Fibroblast of pulmonary artery (primary cell): ENCODE measurements at regions not wholly inside any gene's neighbourhood (a gene's known extent, or its start where the extent isn't known, plus 50 kb on each side); places are given as distances from the start of the nearest gene placed in this dataset.

Experiments used
- DNase-seq: peaks from one replicate; pipeline ENCODE4 v3.0.0-alpha.2; 2010; ENCODE audit warnings: low read depth
- H3K4me3 ChIP-seq: replicated peaks from 2 replicates; pipeline ENCODE4 v1.5.1; 2011; ENCODE audit warnings: low read depth, mild to moderate bottlenecking, control low read depth, low read length, moderate library complexity
- CTCF ChIP-seq: IDR thresholded peaks from 2 replicates; pipeline ENCODE4 v1.5.1; 2011; ENCODE audit warnings: mild to moderate bottlenecking, control low read depth, low read length, inconsistent platforms; ENCODE audit errors: missing control alignments

DNA sequence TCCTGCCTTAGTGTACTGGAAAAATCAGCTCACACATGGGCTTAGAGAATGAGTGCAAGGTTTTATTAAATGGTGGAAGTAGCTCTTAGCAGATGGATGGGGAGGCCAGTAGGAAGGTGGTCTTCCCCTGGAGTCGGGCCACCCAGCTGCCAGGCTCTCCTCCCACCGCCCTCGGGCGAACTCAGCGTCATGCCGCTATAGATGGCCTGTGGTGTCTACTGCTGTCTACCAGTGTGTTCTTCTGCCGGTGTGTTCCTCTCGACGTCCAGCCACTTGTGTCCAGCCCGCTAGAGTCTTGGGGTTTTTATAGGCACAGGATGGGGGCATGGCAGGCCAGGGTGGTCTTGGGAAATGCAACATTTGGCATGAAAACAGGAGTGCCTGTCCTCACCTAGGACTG is 198.7 kb upstream of the NDST3 start:
- no peak for DNase-seq
- TF ChIP-seq CTCF = no peak
- H3K4me3 ChIP-seq = no peak overlapping the region

DNA sequence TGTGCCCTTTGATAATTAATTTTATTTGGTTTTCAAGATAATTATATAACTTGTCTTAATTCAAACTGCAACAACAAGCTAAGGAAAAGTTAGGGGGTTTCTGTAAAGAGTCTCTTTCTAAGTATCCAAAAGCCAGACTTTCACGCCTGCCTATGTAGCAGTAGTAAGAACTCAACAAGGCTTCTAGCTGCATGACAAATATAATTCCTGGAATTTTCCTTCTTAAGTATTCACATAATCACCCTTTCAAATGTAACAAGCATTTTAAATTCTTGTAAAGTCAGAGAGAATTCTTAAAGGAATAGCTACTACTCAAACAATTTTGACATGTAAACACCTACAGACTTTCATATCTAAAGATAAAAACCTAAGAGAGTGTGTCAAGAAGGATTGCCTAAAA is 189.7 kb upstream of the NDST3 start:
- DNase-seq = no peak
- no peak overlapping the region for H3K4me3 ChIP-seq
- no peak for TF ChIP-seq CTCF

GRCh38 chr4:117845270-117845669 is 189.0 kb upstream of the NDST3 start:
- no peak overlapping the region for H3K4me3 ChIP-seq
- no peak for TF ChIP-seq CTCF
- no peak for DNase-seq

DNA sequence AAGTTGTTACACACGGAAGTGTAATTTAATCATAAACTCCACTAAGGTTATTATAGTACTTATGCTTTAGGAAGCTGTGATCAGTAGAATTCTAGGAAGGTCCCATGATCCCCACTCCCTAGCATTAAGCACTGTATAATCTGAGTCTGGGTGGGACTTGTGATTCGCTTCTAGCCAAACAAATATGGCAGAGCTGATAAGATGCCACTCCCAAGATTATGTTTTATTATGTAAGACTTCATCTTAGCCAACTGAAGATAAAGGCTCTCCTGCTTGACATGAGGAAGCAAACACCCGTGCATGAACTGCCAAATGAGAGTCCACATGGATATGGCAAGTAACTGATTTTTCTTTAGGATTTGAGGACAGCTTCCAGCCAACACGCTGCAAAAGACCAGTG is 186.4 kb upstream of the NDST3 start:
- no peak for TF ChIP-seq CTCF
- H3K4me3 ChIP-seq = no peak overlapping the region

GRCh38 chr4:117868201-117868600 is 166.1 kb upstream of the NDST3 start:
- DNase-seq = no peak
- TF ChIP-seq CTCF = no peak
- no peak overlapping the region for H3K4me3 ChIP-seq

More for the DNA sequence above, 186.4 kb upstream of the NDST3 start:
- no peak for DNase-seq

- H3K4me3 ChIP-seq = no peak overlapping the region
- DNase-seq = no peak
- TF ChIP-seq CTCF = no peak
Observed at GRCh38 chr4:117873779-117874178, 160.5 kb upstream of the NDST3 start.

DNA sequence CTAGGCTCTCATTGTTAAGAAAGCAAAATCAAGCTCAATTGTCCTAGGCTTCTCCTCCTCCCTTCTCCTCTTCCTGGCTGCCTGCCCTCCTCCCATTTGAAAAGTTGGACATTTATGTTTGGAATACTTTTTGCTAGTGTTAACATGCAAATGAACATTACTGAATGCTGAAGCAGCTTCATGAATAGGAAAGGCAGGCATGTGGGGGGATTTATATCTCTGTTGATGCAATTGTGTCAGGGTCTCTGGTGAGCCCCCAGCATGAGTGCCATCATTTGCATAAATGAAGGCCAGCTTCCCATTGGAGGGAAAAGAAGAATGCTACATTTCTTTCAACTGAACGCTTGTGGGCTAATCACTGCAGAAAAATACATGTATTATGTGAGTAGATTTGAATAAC is 160.1 kb upstream of the NDST3 start:
- DNase-seq = no peak
- no peak overlapping the region for H3K4me3 ChIP-seq
- TF ChIP-seq CTCF = no peak
